Colon (tissue), 2 donors: ENCODE measurements at regions not wholly inside any gene's neighbourhood (a gene's known extent, or its start where the extent isn't known, plus 50 kb on each side); places are given as distances from the start of the nearest gene placed in this dataset.
"Not testable (repeated sequence)": the region's sequence is repeated elsewhere in the genome, so short reads cannot be mapped to it uniquely, and the experiment has no call there.

Experiments used
- FAIRE-seq: peaks from 2 replicates; lab custom pipeline; 2012; peaks lifted over from hg19 to GRCh38; lab: Jason Lieb, UNC
- donor health status: control.
- donor health status: control.

DNA sequence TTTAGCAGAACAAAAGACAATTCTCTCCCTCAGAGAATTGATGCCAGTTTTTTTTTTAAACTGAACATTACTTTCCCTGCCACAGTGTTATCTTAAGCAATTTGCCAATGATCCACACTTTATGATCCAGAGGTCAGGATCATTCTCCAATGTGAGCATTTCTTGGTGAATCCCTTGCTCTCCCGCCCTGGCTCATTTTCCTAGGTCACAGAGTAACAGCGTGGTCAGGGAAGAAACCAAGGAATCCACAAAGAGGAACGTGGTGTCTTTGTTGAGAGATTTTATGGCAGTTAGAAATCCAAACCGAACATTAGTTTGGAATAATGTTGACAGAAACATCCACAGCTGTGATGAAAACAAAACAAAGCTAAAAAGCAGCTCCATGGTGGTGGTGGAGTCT is 250.3 kb downstream of the TTC32 start:
- no peak for FAIRE-seq

DNA sequence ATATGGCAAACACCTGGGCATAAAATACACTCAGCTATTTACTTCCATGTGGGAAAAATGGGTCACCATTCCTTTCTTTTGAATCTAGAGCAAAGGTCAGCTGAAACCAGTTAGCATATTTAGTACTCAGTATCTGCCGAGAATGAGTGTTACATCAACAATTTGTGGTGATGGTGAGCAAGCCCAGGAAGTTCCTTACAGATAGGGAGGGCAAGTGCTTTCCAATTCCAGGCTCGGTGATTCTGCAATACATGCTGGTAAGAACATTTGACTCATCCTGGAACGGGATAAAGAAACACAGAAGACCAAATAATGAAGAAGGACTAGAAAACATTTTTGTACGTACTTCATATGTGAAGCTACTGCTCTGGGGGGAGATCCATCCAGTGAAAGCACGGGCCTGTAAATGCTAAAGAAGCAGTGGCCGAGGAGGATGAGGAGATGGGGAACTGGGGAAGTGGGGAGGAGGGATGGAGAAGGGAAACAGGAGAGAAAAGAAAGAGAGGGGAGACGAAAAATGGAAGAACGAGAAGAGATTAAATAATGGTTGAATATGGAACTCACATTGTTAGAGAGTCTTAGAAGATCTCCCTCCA is 251.9 kb downstream of the TTC32 start:
- no peak for FAIRE-seq

DNA sequence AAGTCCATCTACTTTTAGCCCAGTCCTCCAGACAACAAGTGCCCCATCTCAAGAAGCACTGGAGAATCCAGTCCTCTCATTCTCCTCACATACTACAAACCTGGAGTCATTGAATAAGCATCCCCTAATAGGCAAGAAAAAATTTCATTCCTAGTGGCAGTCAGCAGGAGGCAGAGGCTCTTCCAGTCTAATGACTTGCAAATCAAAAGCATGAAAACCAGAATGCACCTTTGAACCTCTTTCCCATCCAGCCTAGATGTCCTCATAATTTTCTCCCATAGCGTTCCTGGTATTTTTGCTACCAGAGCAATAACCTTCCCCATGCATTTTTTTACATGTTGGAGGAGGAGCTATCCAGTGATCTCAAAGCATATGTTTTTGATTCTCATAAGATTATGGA is 252.6 kb downstream of the TTC32 start:
- no peak for FAIRE-seq

GRCh38 chr2:19648583-19648982 is 253.2 kb downstream of the TTC32 start:
- FAIRE-seq, result no peak

DNA sequence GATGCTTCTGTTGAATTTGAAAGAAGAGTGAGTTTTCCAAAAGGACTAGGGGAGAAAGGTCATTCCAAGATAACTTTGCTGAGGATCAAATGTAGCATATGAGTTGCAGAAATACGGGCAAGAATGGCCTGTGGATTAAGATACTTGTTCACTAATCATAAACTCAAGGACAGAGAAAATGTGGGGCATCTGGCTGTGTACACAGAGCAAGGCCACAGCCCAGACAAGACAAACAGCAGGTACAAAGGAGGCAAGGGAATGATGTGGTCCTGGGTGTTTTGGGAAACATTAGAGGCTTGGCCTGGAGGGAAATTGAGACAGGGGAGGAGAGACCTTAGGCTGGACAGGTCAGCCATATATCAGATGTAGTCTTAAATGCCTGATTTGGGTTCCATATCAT is 254.8 kb downstream of the TTC32 start:
- FAIRE-seq, result no peak

DNA sequence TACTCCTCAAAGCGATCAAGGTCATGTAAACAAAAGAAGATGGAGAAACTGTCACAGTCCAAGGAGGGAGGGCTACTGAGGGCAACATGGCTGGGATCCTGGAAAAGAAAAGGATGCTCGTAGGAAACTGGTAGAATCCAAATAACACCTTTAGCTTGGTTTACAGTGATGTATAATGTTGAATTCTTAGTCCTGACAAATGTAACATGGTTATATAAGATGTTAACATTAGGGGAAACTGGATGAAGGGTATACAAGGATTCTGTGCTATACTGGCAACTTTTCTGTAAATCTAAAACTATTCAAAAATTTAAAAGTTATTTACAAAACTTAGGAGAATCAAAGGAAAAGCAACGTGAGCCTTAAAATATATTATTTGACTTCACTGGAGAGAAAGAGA is 257.0 kb downstream of the TTC32 start:
- no peak for FAIRE-seq

- no peak for FAIRE-seq
Measured at GRCh38 chr2:19643117-19643518, 258.7 kb downstream of the TTC32 start.

DNA sequence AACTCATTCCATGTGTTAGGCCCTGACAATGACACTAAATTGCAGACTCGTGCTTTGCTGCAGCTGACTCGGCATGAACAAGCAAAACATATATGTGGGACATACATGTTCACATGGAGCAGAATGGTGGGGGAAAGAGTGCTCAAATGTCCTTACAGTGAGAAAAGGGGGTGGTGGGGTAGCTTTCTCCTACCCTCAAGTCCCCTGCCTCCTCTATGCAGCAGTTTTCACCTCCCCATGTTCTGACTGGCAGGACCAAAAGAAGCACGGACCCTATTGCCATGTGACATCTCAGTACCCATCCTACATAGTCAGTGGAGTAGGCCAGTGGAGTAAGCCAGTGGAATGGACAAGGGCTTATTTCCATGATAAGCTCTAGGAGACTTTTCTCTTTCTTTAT is 259.3 kb downstream of the TTC32 start:
- no peak for FAIRE-seq

- no peak for FAIRE-seq
Measured at GRCh38 chr2:19635951-19636510, 265.8 kb downstream of the TTC32 start.

- FAIRE-seq, result no peak
Measured at GRCh38 chr2:19632403-19632991, 269.3 kb downstream of the TTC32 start.

GRCh38 chr2:19631871-19632270 is 269.9 kb downstream of the TTC32 start:
- FAIRE-seq, result no peak

DNA sequence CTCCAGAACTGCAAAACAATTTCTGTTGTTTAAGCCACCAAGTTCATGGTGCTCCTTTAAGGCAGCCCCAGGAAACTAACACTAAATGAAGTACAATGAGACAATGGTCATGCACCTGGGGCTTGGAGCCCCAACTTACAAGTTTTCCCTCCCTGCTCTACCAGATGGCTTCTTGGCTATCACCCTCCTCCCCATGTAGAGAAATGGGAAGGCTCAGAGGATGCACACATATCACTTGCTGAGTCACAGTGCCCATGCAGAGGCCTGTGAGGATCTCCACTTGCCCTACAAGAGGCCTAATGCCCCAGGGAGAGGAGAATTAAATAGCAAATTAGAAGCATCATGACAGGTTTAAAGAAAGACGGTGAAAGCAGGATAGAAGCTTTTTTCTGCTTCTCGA is 270.9 kb downstream of the TTC32 start:
- no peak for FAIRE-seq

GRCh38 chr2:19627359-19627758 is 268.9 kb upstream of the OSR1 start:
- no peak for FAIRE-seq

GRCh38 chr2:19623488-19623887 is 265.1 kb upstream of the OSR1 start:
- no peak for FAIRE-seq

DNA sequence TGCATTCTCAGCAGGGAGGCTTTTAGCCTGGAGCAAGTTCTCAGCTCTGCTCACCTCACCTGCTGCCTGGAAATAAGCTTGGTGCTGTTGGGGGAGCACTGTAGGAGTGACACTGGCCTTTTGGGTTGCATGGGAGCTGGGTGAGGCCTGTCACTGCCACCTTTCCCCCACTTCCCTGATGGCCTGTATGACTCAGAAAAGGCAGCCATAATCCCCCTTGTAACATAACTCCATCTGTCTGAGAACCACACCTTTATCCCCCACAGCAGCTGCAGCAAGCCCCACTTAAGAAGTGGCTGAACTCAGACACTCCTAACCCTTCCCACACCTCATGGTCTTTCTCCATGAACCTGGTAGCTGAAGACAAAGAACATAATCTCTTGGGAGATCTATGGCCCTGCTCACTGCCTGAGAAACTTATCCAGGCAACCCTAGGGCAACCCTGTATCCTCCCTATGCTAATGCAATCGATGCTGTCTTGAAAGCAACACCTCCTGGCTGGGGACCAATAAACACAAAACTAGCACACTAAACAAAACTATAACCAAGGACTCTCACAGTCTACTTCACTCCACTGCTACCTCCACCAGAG is 258.9 kb upstream of the OSR1 start:
- FAIRE-seq, result no peak

- FAIRE-seq, result not testable (repeated sequence)
Measured at GRCh38 chr2:19615402-19615801, 257.0 kb upstream of the OSR1 start.

DNA sequence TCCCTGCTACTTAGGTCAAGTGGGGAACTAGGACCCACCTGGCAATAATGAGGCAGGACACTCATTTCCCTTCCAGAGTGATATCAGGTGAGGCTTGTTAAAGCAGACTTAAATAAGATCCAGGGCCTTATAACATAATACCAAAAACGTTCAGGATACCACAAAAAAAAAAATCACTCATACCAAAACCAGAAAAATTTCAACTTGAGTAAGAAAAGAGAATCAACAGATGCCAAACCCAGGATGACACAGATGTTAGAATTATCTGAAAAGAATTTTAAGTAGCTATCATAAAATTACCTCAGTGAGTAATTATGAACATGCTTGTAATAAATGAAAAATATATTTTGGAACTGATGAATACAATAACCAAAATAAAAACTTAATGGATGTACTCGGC is 255.6 kb upstream of the OSR1 start:
- no peak for FAIRE-seq

DNA sequence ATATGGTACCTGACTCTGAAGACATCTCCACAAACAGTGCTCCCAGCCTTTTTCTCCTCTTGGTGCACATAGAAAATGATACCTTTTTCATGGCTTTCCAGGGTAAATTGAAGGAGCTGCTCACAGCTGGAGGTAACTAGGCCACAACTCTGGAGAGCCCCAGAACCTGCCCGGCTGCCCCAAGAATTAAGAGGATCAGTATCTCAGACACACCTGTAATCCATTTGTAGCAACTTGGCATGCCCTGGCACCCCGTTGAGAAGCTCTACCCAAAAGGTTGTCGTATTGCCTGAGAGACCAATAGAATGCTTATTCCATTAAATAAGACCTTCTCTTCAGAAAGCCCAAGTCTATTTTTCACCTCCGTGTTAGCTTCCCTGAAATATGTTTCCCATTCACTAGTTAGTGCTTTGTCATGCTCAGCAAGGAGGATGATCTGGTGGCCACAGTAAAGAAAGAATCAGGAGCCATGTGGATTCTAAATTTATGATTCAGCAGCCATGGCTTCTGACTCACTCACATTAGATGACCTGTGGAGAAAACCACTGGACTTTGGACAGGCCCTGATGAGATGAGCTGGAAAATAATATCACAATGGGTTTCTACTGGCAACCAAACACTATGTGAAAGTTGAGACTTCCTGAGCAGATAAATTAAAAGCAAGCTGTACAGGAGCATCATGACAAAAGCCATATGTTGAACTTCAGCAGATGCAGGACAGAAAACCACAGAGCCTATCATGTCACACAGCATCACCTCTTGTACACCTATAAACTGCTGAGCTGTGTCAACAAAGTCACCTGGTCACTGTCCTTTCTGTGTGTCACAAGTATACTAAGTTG is 253.3 kb upstream of the OSR1 start:
- no peak for FAIRE-seq

GRCh38 chr2:19609266-19609665 is 250.8 kb upstream of the OSR1 start:
- no peak for FAIRE-seq

DNA sequence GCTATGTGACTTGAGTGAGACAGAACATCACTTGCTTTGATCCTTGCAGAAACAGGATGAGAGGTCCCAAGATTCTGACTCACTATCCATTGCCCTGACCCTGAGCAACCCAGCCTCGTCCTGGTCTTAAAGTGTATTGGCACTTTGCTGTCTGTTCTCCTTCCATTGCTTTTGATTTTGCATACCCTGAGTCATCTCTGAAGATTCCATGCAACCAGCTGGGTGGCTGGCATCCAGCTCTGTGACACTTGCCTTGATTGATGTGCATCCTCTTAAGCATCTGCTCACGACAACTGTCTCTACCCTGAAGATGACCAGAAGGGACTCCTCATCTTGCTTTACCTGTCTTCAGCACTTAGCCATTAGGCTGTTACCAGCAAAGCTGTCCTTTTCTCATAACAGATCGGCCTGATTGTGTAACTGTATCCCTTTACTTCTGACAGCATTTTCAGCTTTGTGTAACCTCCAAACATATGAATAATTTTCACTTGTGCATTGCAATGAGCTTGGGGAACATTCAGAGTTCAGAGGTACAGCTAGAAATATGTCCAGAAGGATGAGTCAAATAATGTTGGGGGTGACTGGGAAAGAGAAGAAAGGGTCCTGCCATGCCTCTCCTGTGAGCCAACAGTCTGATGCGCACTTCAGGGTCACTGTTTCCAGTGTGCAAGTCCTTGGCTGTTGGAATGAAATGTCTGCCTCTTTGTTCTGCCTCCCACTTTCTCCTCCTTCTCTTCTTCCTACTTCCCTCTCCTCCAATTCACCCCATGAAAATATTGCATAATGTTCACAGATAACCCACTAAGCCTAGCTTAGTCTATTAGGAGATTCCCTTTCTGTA is 249.7 kb upstream of the OSR1 start:
- FAIRE-seq, result no peak

DNA sequence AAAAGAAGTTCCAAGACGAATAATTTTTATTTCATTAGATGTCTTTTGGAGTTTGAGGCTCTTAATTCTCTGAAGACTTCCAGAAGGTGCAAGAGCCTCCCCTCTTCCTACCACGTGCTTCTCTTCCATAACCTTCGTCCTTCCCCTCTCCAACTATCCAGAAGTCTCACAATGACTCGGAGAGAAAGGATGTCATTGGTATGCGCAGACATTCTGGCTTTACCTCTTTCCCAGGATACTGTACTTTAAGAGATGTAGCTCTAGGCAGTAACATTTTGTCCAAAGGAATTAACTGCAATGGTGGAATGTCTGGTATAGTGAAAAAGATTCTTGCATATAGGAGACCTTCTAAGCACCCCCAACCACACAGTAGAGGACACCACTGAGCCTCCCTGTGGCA is 249.0 kb upstream of the OSR1 start:
- FAIRE-seq, result no peak

DNA sequence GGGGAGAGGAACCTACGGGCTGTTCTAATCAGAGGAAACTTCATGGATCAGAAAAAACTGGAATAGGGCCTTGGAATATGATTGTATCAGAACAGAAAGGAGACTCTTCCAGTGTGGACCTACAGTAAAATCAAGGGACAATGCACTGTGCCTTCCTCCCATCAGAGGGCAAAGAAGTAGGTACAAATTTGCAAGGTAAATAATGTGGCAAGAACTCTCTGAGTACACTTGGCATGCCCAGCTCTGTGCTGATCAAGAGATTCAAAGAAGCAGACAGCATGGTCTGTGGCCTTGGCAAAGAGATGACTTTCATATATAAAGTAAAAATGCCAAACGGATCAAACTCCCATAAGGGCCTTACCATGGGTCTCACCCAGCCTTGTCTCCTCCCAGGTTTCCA is 242.6 kb upstream of the OSR1 start:
- FAIRE-seq, result no peak
